NT2/D1 (cell line): ENCODE measurements at regions not wholly inside any gene's neighbourhood (a gene's known extent, or its start where the extent isn't known, plus 50 kb on each side); places are given as distances from the start of the nearest gene placed in this dataset.

Experiments used
- YY1 ChIP-seq: IDR thresholded peaks from 2 replicates; pipeline ENCODE4 v1.6.1; 2011; ENCODE audit not compliant: insufficient read length, insufficient read depth
- ZNF274 ChIP-seq: IDR thresholded peaks from 2 replicates; pipeline ENCODE4 v1.6.1; 2011; ENCODE audit warnings: mild to moderate bottlenecking, low read depth, low read length

DNA sequence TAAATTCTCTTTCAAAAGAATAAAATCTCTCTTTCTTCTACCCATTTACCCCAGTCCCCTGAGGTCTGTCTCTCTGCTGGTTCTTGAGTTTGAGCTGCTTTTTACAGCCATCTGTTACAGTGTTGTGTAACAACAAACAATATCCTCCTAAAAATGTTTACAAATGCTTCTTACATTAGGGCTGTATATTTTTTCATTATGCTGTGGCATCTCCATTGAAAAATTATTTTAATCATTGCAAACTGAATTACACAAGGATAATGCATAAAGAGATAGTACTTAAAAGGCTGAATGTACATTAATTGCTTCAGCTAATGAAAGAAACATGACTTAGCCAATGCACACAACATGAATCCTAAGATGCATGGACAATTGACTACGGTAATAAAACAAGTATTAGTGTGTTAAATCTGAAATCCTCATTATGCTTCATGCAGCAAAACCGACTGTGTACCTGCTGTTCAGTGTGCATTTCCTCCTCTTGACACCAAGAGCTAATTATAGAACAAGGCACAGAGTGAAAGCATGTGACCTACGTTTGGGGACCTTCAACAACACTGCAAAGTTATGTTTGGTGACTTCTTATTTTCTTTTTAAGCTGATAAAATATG is 181.7 kb upstream of the RHOBTB1 start:
- TF ChIP-seq ZNF274 (no peak), YY1 (no peak)
